ENCODE measurements at regions not wholly inside any gene's neighbourhood (a gene's known extent, or its start where the extent isn't known, plus 50 kb on each side); places are given as distances from the start of the nearest gene placed in this dataset.

DNA sequence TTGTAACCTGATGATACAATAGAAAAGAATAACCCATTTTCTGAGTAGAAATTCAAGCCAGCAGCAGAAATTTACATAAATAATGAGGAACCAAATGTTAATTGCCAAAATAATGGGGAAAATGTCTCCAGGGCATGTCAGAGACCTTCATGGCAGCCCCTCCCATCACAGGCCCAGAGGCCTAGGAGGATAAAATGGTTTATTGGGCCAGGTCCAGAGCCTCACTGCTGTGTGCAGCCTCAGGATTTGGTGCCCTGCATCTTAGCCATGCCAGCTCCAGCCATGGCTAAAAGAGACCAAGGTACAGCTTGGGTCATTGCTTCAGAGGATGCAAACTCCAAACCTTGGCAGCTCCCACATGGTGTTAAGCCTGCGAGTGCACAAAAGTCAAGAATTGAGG is 352.1 kb upstream of the MEIS2 start:
- no peaks in the 10 kb centered on the region for H3K36me3 ChIP-seq
- no peaks in the 10 kb centered on the region for H3K4me1 ChIP-seq
- intact Hi-C loops (cut with DNase I; ENCODE audit: low total_unique reads): no loop called here
- H3K4me3 ChIP-seq: no peak overlapping the region
- no peak for DNase-seq
- no peaks in the 10 kb centered on the region for H3K27me3 ChIP-seq
- TF ChIP-seq POLR2A (IDR thresholded peaks at IDR 0.05): no peak
- TF ChIP-seq, protein P1, sequence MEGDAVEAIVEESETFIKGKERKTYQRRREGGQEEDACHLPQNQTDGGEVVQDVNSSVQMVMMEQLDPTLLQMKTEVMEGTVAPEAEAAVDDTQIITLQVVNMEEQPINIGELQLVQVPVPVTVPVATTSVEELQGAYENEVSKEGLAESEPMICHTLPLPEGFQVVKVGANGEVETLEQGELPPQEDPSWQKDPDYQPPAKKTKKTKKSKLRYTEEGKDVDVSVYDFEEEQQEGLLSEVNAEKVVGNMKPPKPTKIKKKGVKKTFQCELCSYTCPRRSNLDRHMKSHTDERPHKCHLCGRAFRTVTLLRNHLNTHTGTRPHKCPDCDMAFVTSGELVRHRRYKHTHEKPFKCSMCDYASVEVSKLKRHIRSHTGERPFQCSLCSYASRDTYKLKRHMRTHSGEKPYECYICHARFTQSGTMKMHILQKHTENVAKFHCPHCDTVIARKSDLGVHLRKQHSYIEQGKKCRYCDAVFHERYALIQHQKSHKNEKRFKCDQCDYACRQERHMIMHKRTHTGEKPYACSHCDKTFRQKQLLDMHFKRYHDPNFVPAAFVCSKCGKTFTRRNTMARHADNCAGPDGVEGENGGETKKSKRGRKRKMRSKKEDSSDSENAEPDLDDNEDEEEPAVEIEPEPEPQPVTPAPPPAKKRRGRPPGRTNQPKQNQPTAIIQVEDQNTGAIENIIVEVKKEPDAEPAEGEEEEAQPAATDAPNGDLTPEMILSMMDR (IDR thresholded peaks at IDR 0.05): no peak
- H3K27ac ChIP-seq: no peak overlapping the region
- no peaks in the 10 kb centered on the region for H3K9me3 ChIP-seq

DNA sequence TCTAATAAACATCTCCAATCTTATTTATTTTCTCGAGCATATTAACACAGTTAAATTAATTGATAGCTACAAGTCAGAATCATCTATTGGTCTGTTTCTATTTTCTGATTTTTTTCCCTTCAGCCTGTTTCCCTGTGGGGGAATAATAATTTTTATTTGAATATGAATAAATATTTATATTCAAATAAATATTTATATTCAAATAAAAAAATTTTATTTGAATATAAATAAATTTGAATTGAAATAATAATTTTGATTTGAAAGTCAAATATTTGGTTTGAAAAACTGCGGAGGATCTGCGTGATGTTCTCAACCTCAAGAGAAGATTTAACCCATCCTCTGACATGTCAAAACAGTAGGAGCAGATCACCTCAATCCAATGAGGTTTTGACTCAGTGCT is 380.1 kb upstream of the MEIS2 start:
- Histone ChIP-seq H3K4me3 (no peak overlapping the region), H3K27me3 (no peaks in the 10 kb centered on the region), H3K27ac (no peak overlapping the region), H3K4me1 (no peaks in the 10 kb centered on the region), H3K36me3 (no peaks in the 10 kb centered on the region), H3K9me3 (no peaks in the 10 kb centered on the region)
- DNase-seq: no peak
- intact Hi-C loops (cut with DNase I; ENCODE audit: low total_unique reads): no loop called here
- TF ChIP-seq POLR2A (IDR thresholded peaks at IDR 0.05): no peak
- TF ChIP-seq, protein P1 (IDR thresholded peaks at IDR 0.05): no peak

DNA sequence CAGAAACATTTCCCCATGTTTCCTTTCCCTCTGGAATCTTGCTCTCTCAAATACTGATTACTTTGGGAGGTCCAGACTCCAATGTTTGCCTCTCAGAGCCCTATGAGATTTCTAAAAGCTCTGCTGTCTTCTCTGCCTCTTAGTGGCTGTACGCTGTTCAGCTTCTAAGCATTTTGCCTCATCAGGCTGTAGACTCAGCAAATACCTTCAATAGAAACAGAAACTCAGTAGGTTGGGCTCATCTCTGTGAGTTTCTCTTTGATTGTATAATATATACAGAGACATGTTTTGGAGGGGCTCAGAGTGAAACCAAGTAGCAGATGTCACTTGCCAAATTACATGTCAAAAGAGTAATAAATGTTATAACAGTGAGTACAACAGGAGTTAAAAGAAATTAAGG is 380.8 kb upstream of the MEIS2 start:
- H3K4me3 ChIP-seq: no peak overlapping the region
- H3K9me3 ChIP-seq: no peaks in the 10 kb centered on the region
- no peaks in the 10 kb centered on the region for H3K27me3 ChIP-seq
- H3K4me1 ChIP-seq: no peaks in the 10 kb centered on the region
- TF ChIP-seq, protein P1 (IDR thresholded peaks at IDR 0.05): no peak
- no peak for TF ChIP-seq POLR2A (IDR thresholded peaks at IDR 0.05)
- no peak overlapping the region for H3K27ac ChIP-seq
- intact Hi-C loops (cut with DNase I; ENCODE audit: low total_unique reads): no loop called here
- no peak for DNase-seq
- no peaks in the 10 kb centered on the region for H3K36me3 ChIP-seq

DNA sequence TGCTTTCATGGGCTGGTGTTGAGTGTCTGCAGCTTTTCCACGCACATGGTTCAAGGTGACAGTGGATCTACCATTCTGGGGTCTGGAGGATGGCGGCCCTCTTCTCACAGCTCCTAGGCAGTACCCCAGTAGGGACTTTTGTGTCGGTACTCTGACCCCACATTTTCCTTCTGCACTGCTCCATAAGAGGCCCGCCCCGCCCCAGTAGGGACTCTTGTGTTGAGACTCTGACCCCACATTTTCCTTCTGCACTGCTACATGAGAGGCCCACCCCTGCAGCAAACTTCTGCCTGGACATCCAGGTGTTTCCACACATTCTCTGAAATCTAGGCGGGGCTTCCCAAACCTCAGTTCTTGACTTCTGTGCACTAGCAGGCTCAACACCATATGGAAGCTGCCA is 383.4 kb upstream of the MEIS2 start:
- Histone ChIP-seq H3K27me3 (no peaks in the 10 kb centered on the region), H3K4me3 (no peak overlapping the region), H3K9me3 (no peaks in the 10 kb centered on the region), H3K36me3 (no peaks in the 10 kb centered on the region), H3K27ac (no peak overlapping the region), H3K4me1 (no peaks in the 10 kb centered on the region)
- TF ChIP-seq, protein P1 (IDR thresholded peaks at IDR 0.05): no peak
- TF ChIP-seq POLR2A (IDR thresholded peaks at IDR 0.05): no peak
- DNase-seq: no peak
- intact Hi-C loops (cut with DNase I; ENCODE audit: low total_unique reads): no loop called here

DNA sequence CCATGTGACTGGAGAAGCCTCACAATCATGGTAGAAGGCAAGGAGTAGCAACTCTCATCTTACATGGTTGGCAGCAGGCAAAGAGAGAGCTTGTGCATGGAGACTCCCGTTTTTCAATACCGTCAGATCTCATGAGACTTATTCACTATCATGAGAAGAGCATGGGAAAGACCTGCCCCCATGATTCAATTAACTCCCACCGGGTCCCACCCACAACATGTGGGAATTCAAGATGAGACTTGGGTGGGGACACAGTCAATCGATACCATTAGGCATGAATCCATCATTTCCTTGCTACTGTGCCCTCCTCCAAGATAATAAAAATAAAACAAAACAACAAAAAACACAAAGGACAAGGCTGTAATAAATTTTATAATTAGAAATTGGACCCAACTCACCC is 384.7 kb upstream of the MEIS2 start:
- Histone ChIP-seq H3K4me3 (no peak overlapping the region), H3K9me3 (no peaks in the 10 kb centered on the region), H3K4me1 (no peaks in the 10 kb centered on the region), H3K27me3 (no peaks in the 10 kb centered on the region), H3K36me3 (no peaks in the 10 kb centered on the region), H3K27ac (no peak overlapping the region)
- TF ChIP-seq, protein P1 (IDR thresholded peaks at IDR 0.05): no peak
- no peak for TF ChIP-seq POLR2A (IDR thresholded peaks at IDR 0.05)
- no peak for DNase-seq
- intact Hi-C loops (cut with DNase I; ENCODE audit: low total_unique reads): no loop called here
